GM18907 (cell line): ENCODE measurements at regions not wholly inside any gene's neighbourhood (a gene's known extent, or its start where the extent isn't known, plus 50 kb on each side); places are given as distances from the start of the nearest gene placed in this dataset.
A peak's percentile ranks its signal among the peaks of the same experiment; 100 is the strongest.
"Not testable (repeated sequence)": the region's sequence is repeated elsewhere in the genome, so short reads cannot be mapped to it uniquely, and the experiment has no call there.

Experiments
- ATAC-seq: cut with Tn5 transposase; IDR thresholded peaks from one replicate; pipeline ENCODE4 v1.9.1; 2021; ENCODE audit warnings: mild to moderate bottlenecking, moderate library complexity; ENCODE audit not compliant: unreplicated experiment

DNA sequence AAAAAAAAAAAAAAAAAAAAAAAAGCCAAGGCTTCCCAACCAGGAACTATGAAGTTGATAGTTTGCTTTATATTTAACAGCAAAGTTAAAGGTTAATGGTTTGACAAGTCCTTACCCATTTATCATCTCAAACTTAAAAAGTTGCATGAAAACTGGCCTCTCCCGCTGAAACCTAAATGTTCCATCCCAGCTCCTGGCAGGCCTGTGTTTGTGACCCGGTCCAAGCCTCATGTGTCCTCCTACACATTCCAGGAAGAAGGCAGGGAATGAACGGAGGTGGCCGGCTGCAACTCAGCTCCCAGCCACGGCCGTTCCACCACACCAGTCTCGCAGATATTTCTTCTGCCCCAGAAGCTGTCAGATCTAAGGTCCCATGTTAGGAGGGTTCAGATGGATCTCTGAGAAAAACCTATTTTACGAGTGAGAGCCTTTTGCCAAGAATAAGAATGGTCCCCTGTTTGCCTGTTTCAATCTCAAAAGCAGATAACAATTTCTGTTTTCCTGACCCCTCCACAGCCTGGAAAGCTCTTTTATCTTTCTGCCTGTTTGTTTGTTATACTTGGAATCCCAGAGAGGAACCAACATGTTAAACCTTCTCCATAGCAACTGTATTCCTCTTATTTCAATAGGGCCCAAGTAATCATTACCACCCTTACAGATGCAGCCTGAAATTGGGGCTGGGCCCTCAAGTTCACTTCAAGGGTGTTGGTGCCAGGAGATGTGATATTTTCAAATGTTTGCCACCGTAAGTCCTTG, 56.5 kb downstream of the KCTD12 start:
- no peak for ATAC-seq

GRCh38 chr13:76828316-76828741, 57.9 kb downstream of the KCTD12 start:
- peak; percentile 89 for ATAC-seq

DNA sequence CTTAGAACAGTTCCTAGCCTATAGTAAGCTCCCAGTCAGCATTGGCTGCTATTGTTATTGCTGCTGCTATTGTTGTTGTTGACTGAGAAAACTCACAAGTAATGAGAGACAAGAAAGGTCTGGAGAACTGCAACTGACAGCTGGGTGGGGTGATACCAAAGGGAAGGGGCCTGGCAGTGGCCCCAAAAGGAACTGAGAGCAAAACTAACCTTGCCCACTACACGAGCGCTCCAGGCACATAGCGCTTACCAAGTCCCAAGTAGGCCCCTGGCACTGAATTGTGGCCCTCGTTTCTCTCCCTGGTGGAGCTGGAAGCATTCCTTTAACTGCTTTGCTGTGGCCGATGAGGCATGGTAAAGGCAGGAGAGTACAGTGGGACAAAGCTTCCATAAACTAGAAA, 59.7 kb downstream of the KCTD12 start:
- ATAC-seq = no peak

GRCh38 chr13:76825430-76825829, 60.8 kb downstream of the KCTD12 start:
- no peak for ATAC-seq

DNA sequence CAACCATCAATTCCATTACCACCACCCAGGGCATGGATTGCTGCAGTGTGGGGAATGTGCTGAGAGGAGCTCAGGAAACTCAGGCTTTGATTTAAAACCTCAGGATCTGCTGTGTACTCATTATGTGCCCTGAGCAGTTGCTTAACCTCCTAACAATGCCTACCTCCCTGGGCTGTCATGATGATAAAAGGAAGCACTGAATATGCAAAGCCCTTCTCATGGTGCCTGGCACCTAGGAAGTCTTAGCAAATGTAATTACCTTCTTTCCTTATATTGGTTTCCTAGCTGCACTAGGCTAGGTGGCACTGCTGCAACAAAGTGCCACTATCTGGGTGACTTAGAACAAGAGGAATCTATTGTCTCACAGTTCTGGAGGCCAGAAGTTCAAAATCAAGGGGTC, 62.2 kb downstream of the KCTD12 start:
- no peak for ATAC-seq

DNA sequence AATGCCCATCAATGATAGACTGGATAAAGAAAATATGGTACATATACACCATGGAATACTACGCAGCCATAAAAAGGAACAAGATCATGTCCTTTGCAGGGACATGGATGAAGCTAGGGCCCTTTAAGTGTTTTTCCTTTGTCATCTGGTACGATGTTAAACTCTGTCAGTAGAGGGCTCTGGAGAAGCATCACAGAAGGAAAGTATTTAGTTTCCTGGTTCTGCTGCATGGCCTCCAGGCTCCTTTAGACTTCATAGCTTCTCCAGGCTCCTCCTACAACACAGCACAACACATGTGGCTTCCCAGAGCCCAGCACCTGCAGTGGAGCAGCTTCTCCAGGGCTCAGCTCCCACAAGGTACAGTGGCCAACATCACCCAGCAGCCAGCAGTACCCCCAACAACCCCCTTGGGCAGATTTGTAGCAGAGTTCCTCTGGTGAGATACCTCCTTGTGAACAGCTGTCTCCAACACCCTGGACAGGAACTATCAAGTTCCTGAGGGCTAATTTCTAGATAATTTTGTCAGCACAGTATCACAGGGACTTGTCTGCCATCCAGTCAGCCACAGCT, 63.4 kb downstream of the KCTD12 start:
- peak; percentile 64 for ATAC-seq

DNA sequence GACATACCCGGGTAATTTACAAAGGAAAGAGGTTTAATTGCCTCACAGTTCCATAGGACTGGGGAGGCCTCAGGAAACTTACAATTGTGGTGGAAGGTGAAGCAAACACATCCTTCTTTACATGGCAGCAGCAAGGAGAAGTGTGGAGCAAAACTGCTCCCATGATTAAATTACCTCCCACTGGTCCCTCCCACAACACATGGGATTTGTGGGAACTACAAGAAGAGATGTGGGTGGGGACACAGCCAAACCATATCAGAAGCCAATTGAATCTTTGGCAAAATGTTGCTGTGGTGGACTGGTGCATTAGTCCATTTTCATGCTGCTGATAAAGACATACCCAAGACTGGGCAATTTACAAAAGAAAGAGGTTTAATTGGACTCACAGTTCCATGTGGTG, 65.0 kb downstream of the KCTD12 start:
- not testable (repeated sequence) for ATAC-seq

GRCh38 chr13:76820759-76821158, 65.4 kb downstream of the KCTD12 start:
- ATAC-seq = no peak

GRCh38 chr13:76816394-76816793, 69.8 kb downstream of the KCTD12 start:
- ATAC-seq = no peak

DNA sequence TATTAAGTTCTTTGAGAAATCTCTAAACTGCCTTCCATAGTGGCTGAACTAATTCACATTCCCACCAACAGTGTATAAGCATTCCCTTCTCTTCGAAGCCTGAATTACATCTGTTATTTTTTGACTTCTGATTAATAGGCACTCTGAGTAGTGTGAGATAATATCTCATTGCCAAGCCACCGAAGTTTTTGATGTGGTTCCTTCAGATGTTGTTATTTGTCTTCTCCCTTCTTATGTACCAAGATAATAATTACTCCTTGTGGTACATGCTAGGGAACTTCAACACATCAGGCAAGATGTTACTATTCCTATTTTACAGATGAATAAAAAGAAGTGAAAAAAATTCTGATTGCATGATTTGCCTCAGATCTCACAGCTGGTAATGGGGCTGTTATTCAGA, 70.9 kb downstream of the KCTD12 start:
- ATAC-seq = no peak

DNA sequence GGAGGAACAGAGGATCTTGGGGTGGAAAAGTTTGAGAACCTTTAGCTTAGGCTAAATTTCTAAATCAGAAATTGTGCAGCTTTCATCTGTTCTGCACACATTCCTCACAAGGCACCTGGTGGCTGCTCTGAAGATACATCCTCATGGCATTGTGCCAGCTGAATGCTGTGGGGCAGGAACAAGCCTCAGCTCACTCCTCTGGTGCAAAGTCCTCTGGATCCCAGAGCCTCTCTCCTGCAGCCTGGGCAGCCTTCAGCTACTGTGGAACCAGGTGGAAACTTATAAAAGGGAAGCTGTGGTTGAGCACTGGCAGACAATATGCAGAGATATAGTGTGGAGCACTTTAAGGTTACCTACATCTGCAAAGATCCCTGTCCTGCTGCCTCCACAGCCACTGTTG, 72.3 kb downstream of the KCTD12 start:
- ATAC-seq = no peak

DNA sequence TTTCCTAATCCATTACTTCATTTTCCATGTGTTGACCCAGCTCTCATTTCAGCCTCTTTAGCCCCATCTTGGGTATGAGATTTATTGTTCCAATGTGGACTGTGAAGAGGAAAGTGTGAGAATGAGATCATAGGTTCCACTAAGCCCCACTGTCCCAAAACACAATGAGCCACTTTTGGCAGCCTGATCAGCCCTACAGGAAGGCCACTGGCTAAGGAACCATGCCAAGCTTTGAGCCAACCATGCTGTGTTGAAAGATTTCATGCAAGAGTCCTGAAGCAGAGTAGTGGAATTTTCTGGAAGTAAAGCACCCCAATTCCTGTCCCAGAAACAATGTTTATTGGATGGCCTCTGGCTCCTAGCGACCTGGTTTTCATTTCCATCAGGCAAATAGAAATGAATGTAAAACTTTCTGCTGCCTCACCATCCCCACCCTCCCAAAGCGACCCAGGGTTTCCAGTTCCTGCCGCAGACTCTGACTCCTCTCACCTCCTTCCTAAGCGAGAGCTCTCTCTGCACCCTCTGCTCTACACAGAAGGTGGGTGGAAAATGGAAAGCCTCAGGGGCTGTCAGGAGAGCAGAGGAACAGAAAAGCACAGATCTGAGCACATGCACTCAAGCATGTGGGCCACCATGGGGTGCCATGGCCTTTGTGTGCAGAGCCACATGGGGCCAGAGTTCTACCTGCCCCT, 73.1 kb downstream of the KCTD12 start:
- ATAC-seq = no peak

DNA sequence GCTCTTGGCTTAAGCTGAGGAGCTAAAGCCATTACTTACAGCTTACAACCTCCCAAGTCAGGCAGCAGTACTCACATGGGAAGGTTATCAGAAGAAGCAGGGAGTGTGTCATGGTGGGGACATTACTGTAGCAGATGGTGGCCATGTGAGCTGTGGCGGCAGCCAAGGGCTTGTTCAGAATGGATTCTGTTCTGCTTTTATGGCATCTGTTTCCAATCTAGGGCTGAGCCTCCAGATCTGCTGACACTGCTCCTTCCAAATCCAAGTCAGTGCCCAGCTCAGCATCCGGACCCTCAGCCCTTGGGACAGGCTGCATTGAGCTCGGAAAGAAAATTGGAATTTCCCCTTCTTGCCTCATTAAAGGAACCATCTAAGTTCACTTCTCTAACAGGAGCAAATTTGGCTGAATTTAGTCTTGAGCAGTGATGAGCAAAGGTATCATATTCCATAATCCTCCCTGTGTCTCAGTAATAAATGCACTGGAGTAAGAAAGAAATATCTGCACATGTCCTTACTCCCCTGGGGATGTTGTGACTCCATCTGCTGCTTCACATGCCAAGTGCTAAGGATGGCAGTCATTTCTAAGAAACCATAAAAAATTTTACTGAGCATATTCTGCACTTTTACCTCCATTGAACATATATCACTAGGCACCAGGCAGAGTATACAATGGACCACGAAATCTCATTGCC, 73.9 kb downstream of the KCTD12 start:
- ATAC-seq = no peak

DNA sequence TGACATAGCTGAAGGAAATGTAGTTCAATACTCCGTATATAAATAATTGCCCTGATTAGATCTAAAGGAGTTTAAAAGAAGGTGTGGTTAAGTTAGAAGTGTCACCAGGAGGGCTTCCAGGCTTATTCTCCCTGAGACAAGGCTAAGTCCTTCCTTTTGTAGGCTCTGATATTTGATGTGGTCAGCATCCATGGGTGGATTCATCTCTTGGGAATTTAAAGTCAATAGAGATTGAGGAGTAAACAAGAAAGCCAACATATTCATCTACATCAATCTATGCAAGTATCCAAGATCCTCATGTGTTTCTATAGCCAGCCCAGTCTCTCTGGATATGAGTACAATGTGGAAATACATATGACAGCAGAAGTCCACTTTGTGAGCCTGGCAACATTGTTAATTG, 76.8 kb downstream of the KCTD12 start:
- ATAC-seq = no peak

- no peak for ATAC-seq
Measured at GRCh38 chr13:76808927-76809326, 77.3 kb downstream of the KCTD12 start.

DNA sequence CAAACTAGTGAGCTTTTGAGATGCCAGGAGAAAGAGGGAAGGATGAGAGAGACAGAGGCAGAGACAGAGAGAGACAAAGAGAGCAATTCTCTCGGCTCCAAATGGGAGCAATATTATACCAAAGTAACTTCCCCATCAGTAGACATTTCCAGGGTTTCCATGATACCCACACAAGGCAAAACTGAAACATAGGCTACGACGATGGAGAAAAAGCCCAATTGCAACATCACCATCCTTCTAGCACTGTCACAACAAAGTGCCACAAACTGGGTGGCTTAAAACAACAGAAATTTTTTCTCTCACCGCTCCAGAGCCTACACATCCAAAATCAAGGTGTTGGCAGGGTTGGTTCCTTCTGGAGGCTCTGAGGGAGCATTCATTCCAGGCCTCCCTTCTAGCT, 81.4 kb downstream of the KCTD12 start:
- ATAC-seq = no peak

DNA sequence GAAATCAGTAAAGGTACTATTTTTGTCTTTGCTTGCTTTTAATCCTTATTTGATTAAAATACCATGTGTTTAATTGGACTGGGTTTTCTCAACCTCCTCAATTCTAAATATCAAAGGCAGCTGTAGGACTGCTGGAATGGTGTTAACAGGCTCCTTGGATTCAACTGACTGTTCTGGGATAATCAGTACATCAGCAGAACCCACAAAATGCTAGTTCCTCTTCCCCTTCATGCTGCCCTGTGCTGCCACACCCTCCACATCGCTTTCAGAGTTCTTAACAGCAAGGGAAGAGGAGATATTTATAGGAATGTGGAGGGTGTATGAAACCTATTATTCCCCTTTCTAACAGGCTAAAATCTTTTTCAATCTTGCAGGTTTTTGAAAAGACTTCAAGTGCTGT, 82.4 kb downstream of the KCTD12 start:
- ATAC-seq = no peak

- no peak for ATAC-seq
Measured at GRCh38 chr13:76800943-76801342, 85.3 kb downstream of the KCTD12 start.

DNA sequence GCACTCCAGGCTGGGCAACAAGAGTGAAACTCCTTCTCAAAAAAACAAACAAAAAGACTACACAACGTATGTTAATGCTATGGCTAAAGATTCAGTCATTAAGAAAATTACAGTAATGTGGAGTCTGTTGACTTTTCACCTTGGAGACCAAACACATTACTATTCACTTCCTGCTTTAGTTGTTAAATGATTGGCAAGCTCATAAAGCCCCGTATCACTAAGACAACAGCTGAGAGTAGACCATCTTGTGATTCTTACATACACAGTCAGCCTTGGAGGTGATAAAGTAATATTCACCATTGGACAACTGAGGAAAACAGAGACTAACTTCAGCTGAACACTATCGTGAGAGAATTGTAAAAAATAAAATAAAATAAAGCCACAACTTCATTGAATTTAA, 86.5 kb downstream of the KCTD12 start:
- no peak for ATAC-seq

- ATAC-seq = no peak
Measured at GRCh38 chr13:76798037-76798436, 88.2 kb downstream of the KCTD12 start.

- ATAC-seq = no peak
Measured at GRCh38 chr13:76797361-76797760, 88.8 kb downstream of the KCTD12 start.

- no peak for ATAC-seq
Measured at GRCh38 chr13:76796851-76797250, 89.4 kb downstream of the KCTD12 start.
